Mesodermal cell (in vitro differentiated cells): ENCODE measurements at regions not wholly inside any gene's neighbourhood (a gene's known extent, or its start where the extent isn't known, plus 50 kb on each side); places are given as distances from the start of the nearest gene placed in this dataset.
"Not testable (repeated sequence)": the region's sequence is repeated elsewhere in the genome, so short reads cannot be mapped to it uniquely, and the experiment has no call there.

Experiments
- H3K27ac ChIP-seq: 2 replicates; pipeline ENCODE4 v1.7.0; 2013; ENCODE audit warnings: mild to moderate bottlenecking, low read depth, low read length, moderate library complexity; ENCODE audit not compliant: severe bottlenecking
- H3K36me3 ChIP-seq: 2 replicates; pipeline ENCODE4 v1.7.1; 2013; ENCODE audit warnings: mild to moderate bottlenecking, low read length, moderate library complexity; ENCODE audit not compliant: control insufficient read depth, insufficient read depth
- H3K4me1 ChIP-seq: one replicate; pipeline ENCODE4 v1.7.1; 2013; ENCODE audit warnings: mild to moderate bottlenecking, low read length; ENCODE audit not compliant: insufficient read depth, control insufficient read depth, poor library complexity, severe bottlenecking
- H3K4me3 ChIP-seq: 2 replicates; pipeline ENCODE4 v1.7.0; 2013; ENCODE audit warnings: low read length, control low read depth, mild to moderate bottlenecking; ENCODE audit not compliant: insufficient read depth, poor library complexity, severe bottlenecking; ENCODE audit errors: extremely low read depth
- H3K9me3 ChIP-seq: 2 replicates; pipeline ENCODE4 v1.7.1; 2013; ENCODE audit warnings: mild to moderate bottlenecking, low read length, moderate library complexity; ENCODE audit not compliant: control insufficient read depth
- WGBS, 2 experiments: methylation state at CpG; one replicate each; pipeline ENCODE4 v1.1.5; 2013; ENCODE audit warnings: missing lambda C conversion rate in 2 of 2; ENCODE audit not compliant: insufficient coverage in 2 of 2; 5-methylcytosine and 5-hydroxymethylcytosine counted together

GRCh38 chr18:43760010-43760409 lies 482.7 kb upstream of the SYT4 start:
- Histone ChIP-seq H3K36me3 (no peaks in the 10 kb centered on the region), H3K27ac (no peak overlapping the region), H3K4me3 (no peak overlapping the region), H3K4me1 (peaks cover 4% of the 10 kb centered on the region), H3K9me3 (no peaks in the 10 kb centered on the region)

GRCh38 chr18:43772907-43773306 lies 495.6 kb upstream of the SYT4 start:
- H3K36me3 ChIP-seq: no peaks in the 10 kb centered on the region
- no peaks in the 10 kb centered on the region for H3K4me1 ChIP-seq
- no peak overlapping the region for H3K4me3 ChIP-seq
- no CpG with 5 or more reads among the region's 1 CpG for WGBS, 2 experiments
- no peaks in the 10 kb centered on the region for H3K9me3 ChIP-seq
- no peak overlapping the region for H3K27ac ChIP-seq

GRCh38 chr18:43774497-43774896 lies 497.2 kb upstream of the SYT4 start:
- 67 to 100% methylated on average over 2 to 3 of the region's 5 CpGs for WGBS, 2 experiments
- H3K4me3 ChIP-seq: no peak overlapping the region
- H3K4me1 ChIP-seq: no peaks in the 10 kb centered on the region
- H3K36me3 ChIP-seq: no peaks in the 10 kb centered on the region
- no peaks in the 10 kb centered on the region for H3K9me3 ChIP-seq
- H3K27ac ChIP-seq: no peak overlapping the region

DNA sequence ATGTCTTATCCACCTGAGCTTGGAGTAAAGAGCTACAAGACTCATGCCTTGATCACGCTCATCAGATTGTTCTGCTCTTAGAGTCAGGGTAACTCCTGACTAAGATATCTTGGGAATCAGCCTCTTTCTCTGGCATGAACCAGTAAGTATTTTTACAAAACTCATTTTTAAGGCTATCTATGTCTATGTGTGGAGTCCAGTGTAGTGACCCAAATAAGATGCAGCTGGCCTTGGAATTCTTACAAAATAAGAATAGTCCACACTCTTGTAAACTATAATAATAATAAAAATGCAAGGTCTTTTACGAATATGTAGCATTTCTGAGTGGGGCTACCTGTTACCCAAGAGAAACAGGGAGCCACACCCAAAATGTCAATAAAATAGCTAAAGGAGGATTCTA lies 498.3 kb upstream of the SYT4 start:
- Histone ChIP-seq H3K27ac (no peak overlapping the region), H3K4me1 (no peaks in the 10 kb centered on the region), H3K9me3 (no peaks in the 10 kb centered on the region), H3K4me3 (no peak overlapping the region), H3K36me3 (no peaks in the 10 kb centered on the region)
- 80 to 100% methylated on average over 1 of the region's 2 CpGs for WGBS, 2 experiments

GRCh38 chr18:43776997-43777396 lies 499.7 kb upstream of the SYT4 start:
- H3K4me3 ChIP-seq: no peak overlapping the region
- H3K36me3 ChIP-seq: no peaks in the 10 kb centered on the region
- 64% methylated on average over 2 of the region's 2 CpGs; no CpG with 5 or more reads in 1 of the 2 experiments for WGBS, 2 experiments
- no peaks in the 10 kb centered on the region for H3K4me1 ChIP-seq
- H3K9me3 ChIP-seq: no peaks in the 10 kb centered on the region
- H3K27ac ChIP-seq: no peak overlapping the region

DNA sequence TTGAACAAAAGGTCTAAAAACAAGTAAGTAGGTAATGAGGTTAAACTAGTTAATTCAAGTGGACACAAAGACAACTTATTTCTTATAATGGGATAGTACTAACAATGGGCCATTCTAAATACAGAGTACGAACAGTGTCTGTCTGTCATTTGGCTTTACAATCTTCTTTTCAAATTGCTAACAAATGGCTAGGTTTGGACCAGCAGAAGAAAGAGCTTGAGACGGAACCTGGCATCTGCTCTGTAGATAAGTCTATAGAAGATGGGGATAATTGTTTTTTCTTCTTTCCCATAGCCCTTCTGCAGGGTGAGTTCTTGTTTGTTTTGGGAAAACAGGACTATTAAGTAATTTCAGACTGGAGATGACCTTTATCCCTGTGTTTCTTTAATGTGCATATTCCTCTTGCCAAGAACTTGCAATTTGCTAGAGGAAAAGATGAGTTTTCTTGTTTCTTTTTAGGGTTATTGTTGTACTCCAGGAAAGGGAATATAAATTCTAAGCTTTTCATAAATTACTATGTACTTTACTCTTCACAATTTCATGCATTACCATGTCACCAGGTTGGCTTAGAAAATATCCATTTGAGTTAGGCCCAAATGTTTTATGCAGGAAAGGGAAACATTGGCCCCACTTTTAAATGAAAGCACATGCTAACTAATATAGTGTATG lies 500.5 kb upstream of the SYT4 start:
- H3K4me3 ChIP-seq: no peak overlapping the region
- H3K27ac ChIP-seq: no peak overlapping the region
- no peaks in the 10 kb centered on the region for H3K4me1 ChIP-seq
- no peaks in the 10 kb centered on the region for H3K36me3 ChIP-seq
- H3K9me3 ChIP-seq: no peaks in the 10 kb centered on the region
- no CpG with 5 or more reads among the region's 2 CpGs for whole genome bisulfite sequencing, 2 experiments

GRCh38 chr18:43780782-43781340 lies 503.6 kb upstream of the SYT4 start:
- H3K36me3 ChIP-seq: no peaks in the 10 kb centered on the region
- no peak overlapping the region for H3K27ac ChIP-seq
- no peak overlapping the region for H3K4me3 ChIP-seq
- no peaks in the 10 kb centered on the region for H3K4me1 ChIP-seq
- 90 to 93% methylated on average over 2 of the region's 2 CpGs for WGBS, 2 experiments
- no peaks in the 10 kb centered on the region for H3K9me3 ChIP-seq

DNA sequence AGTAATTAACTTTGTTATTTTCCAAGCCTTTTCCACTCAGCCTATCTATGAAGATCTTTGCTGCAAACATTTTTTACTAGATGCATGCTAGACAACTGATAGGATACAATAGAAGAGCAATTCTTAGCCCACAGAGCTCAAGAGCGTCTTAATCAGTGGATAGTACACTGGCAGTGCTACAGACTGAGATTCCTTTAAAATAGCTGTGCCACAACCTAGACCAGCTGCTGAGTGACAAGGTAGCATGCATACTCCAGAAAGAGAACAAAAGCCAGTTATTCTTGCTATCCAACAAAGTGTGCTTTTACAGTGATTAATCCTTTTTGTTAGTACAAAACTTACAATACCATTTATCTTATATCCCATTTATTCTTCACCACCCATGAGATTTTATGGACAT lies 507.9 kb upstream of the SYT4 start:
- WGBS, 2 experiments: 100% methylated on average over 1 of the region's 1 CpG; no CpG with 5 or more reads in 1 of the 2 experiments
- H3K4me1 ChIP-seq: no peaks in the 10 kb centered on the region
- no peaks in the 10 kb centered on the region for H3K9me3 ChIP-seq
- H3K36me3 ChIP-seq: no peaks in the 10 kb centered on the region
- H3K4me3 ChIP-seq: no peak overlapping the region
- H3K27ac ChIP-seq: no peak overlapping the region

GRCh38 chr18:43786893-43787292 lies 509.6 kb upstream of the SYT4 start:
- no peaks in the 10 kb centered on the region for H3K9me3 ChIP-seq
- H3K4me1 ChIP-seq: no peaks in the 10 kb centered on the region
- H3K4me3 ChIP-seq: no peak overlapping the region
- no peak overlapping the region for H3K27ac ChIP-seq
- H3K36me3 ChIP-seq: no peaks in the 10 kb centered on the region
- WGBS, 2 experiments: no CpG with 5 or more reads among the region's 4 CpGs

DNA sequence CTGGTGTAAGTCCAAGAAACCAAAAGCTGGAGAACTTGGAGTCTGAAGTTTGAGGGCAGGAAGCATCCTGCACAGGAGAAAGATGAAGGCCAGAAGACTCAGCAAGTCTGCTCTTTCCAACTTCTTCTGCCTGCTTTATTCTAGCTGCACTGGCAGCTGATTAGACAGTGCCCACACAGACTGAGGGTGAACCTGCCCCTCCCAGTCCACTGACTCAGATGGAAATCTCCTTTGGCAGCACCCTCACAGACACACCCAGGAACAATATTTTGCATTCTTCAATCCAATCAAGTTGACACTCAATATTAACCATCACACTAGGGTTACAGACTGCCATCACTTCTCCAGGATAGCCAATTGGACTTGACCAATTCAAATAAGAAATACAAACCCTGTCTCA lies 510.4 kb upstream of the SYT4 start:
- H3K9me3 ChIP-seq, H3K4me3 ChIP-seq: not testable (repeated sequence)

DNA sequence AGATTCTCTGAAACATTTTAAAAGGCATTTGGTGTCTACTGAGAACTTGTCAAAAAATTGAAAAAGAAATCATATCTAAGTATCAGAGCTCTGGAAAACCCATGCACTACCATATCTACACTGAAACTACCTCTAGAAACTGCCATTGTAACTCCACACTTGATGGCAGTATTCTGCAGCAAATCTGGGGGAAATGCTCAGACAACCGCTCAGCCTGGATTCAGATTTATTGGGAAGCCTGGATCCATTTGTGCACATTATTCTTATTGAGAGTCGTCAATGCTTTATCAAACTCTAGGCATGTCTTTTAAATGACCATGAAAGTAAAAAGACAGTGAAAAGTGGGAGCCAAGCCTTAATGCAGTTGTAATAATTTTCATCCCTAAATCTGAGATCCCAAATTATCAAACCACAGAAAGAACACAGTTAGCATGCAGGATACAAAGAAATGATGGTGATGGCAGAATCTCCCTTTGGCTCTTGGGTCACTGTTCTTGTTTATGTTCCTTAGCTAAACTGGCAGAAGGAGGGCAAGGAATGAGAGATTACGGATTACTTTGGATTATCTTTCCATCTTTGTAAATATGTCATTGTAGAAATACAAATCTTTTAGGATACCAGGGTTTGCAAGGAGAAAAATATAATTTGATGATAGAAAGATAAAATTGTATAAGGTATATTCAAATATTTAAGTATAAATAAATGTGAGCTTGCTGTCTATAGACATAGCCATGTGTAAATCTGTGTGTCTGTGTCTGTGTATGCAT lies 512.1 kb upstream of the SYT4 start:
- no peaks in the 10 kb centered on the region for H3K9me3 ChIP-seq
- no peak overlapping the region for H3K4me3 ChIP-seq
- H3K4me1 ChIP-seq: no peaks in the 10 kb centered on the region
- no peaks in the 10 kb centered on the region for H3K36me3 ChIP-seq
- no peak overlapping the region for H3K27ac ChIP-seq
- 67 to 69% methylated on average over 1 to 2 of the region's 3 CpGs for WGBS, 2 experiments

More for the DNA sequence above, 510.4 kb upstream of the SYT4 start:
- H3K27ac ChIP-seq, H3K4me1 ChIP-seq, H3K36me3 ChIP-seq: not testable (repeated sequence)
